ENCODE measurements at regions not wholly inside any gene's neighbourhood (a gene's known extent, or its start where the extent isn't known, plus 50 kb on each side); places are given as distances from the start of the nearest gene placed in this dataset.

- DNase-seq (ENCODE audit: low read depth, low spot score), result no peak
These were observed 90.9 kb downstream of the HS1BP3 start for GRCh38 chr2:20560011-20560410.

- DNase-seq (ENCODE audit: low read depth, low spot score), result no peak
These were observed 89.8 kb downstream of the HS1BP3 start for GRCh38 chr2:20560891-20561636.

- DNase-seq (ENCODE audit: low read depth, low spot score), result peak; percentile 84
These were observed 89.1 kb downstream of the HS1BP3 start for GRCh38 chr2:20561637-20562454.

GRCh38 chr2:20562540-20563225, 88.2 kb downstream of the HS1BP3 start:
- DNase-seq (ENCODE audit: low read depth, low spot score), result peak; percentile 49

GRCh38 chr2:20563251-20563650, 87.6 kb downstream of the HS1BP3 start:
- DNase-seq (ENCODE audit: low read depth, low spot score), result no peak

GRCh38 chr2:20563833-20564232, 87.1 kb downstream of the HS1BP3 start:
- DNase-seq (ENCODE audit: low read depth, low spot score), result peak; percentile 55

GRCh38 chr2:20565101-20565622, 85.7 kb downstream of the HS1BP3 start:
- DNase-seq (ENCODE audit: low read depth, low spot score), result no peak

GRCh38 chr2:20565623-20566236, 85.2 kb downstream of the HS1BP3 start:
- DNase-seq (ENCODE audit: low read depth, low spot score), result peak; percentile 72

GRCh38 chr2:20566331-20566730, 84.6 kb downstream of the HS1BP3 start:
- no peak for DNase-seq (ENCODE audit: low read depth, low spot score)

- DNase-seq (ENCODE audit: low read depth, low spot score), result peak; percentile 75
These were observed 83.6 kb downstream of the HS1BP3 start for GRCh38 chr2:20567159-20567925.
